Stimulated activated CD4-positive, alpha-beta T cell treated with anti-CD3 and anti-CD28 coated beads, Interleukin-4, amount 100 ng/mL, for 48 hours (primary cell): ENCODE measurements at regions not wholly inside any gene's neighbourhood (a gene's known extent, or its start where the extent isn't known, plus 50 kb on each side); places are given as distances from the start of the nearest gene placed in this dataset.
"Not testable (repeated sequence)": the region's sequence is repeated elsewhere in the genome, so short reads cannot be mapped to it uniquely, and the experiment has no call there.

Experiments
- DNase-seq, 2 donors: peaks; one replicate each; pipeline ENCODE4 v3.0.0-alpha.2; 2020; ENCODE audit warnings: low read depth in 2 of 2

DNA sequence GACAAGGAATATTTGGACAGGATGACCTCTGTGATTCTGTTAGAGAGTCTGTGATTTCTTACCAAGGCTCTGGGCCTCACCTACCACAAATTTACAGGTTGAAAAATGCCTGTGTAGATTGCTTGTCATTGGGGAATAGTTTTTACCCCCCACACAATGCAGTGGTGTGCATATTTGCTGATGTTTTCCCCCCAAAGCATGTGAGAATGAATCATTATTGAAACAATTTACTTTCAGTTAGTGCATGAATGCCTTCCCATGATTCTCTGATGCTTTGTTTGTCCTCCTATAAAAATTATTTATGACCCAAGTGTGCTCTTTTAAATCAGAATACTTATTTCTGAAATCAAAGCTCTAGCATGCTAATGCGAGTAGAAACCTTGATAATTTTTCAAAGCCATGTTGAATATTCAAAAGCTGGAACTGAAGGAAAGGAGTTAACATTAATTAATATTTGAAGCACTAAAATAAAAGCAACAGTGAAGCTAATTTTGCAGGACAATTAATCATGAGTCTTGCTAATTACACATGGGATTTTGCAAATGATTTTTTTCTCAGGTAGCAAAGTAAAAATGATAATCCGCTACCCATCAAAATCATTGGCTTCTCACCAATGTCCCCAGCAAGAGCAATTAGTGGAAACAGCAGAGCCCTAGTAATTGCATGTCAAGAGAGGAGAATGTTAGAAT is 361.2 kb upstream of the HNRNPA3 start:
- DNase-seq: no peak

DNA sequence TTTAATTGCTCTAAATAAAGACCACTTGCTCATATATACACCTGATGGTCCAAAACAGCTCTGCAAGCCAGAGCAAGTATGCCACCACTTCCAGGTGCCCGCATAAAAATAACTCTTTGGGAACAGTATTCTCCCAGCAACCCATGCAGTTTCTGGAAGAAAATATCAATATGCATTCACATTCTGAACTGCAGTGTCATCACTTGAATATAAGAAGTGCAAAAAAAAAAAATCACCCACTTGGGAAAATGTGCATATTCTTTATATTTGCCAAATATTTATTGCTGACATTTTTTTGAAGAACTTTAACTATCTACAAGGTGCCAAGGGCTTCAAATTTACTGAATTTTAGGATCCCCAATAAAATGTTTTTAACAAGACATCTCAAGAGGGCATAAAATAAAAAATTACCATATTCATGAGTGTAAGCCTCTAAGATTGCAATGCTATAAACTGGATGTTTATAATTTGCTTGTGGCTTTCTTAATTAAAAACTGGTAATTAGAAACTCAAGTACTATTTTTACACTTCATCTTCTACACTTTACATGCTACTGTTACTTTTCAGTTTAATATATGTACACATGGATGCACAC is 360.6 kb upstream of the HNRNPA3 start:
- DNase-seq: no peak

DNA sequence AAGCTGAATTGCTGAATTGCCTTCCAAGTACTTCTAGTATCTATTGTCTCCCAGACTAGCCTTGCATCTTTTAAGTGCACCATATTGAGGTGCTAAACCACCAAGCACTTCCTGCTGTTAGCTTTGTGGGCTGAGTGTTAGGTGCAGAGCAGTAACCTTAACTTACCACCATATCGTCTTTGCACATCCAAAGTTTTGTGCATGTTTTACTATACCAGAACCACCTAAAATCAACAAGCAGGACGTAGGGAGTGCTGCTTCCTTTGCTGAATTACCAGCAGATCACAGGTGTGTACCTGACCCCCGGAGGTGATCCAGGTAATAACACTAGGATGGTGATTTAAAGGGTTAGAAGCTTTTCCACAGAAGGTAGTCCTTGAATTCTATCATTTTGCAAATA is 359.9 kb upstream of the HNRNPA3 start:
- DNase-seq: no peak

DNA sequence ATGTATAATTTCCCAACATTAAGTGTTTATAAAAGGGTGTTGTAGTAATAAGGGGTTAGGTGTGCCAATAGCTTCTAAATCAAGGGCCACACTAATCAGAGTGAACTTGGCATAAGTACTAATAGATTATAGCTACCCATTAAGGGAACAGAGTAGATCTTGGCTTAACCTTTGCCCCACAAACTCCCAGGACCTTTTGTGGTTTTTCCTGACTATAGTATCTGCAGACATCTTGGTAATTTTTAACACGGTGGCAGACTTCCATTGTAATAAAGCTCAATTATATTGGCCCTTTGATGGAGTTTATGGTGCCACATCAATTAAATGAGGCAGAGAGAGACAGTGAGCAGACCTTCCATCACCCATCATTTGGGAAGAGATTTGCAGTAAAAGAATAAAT is 358.5 kb upstream of the HNRNPA3 start:
- DNase-seq: no peak

DNA sequence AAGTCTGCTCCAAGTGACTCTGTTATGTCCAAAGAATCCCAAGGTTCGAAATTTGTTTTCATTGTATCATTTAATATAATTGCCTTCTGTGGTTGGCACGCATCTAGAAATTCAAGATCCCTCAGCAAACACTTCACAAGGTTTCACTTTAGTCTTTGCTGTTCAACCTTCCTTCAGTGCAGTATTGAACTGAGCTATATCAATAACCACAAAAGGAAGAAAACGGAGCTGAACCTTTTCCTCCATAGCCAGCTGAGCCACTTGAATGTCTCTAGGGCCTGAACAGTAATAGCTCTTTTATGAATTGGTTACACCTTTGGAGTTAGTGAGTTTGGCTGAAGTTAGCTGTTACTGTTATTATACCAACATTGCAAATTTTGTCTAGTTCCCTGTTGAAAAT is 357.7 kb upstream of the HNRNPA3 start:
- DNase-seq: no peak

DNA sequence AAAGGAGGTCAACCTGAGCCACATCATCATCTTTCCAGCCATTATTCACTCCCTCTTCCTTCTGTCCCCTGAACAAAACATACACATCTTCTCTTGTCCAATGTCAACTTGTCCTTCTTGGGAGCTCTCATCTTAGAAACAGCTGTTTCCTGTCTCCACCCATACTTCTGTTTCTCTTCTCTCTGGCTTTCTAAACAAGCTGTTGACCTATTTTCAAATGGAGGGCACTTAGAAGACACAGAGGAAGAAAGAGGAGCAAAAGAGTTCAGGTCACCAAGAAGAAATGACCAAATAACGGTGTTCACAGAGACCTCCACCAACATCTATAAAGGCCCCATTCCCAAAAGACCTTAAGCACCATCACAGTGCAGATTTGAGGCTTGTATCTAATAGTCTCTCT is 355.9 kb upstream of the HNRNPA3 start:
- no peak for DNase-seq

DNA sequence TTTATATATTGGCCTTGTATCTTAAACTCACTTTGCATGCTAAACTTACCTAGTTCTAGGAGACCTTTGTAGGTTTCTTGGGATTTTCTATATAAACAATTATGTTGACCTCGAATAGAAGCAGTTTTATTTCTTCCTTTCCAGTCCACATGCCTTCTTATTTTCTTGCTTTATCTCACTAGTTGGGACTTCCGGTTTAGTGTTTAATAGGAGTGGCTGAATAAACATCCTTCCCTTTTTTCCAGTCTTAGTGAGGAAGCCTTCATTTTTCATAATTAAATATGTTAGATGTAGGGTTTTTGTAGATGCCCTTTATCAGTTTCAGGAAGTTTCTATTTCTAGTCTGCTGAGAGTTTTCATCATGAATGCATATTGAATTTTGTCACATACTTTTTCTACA is 347.3 kb upstream of the HNRNPA3 start:
- no peak for DNase-seq

DNA sequence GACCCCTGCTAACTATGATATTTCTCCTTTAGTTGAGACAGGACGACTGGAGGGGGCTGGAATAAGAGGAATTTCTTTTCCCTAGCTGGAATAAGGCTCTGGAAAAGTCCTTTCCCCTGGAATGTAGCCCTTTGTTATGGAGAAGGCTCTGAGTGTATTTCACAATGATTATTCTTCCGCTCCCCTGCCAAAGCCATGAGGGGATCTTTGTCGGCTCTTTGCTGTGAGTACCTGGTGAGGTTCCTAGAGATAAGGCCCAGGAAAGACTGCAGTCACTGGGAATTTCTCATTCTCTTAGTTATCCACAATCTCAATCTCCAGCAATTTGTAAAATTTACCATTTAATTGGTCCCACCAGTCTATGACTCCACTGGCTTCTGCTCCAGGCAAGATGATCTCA is 340.2 kb upstream of the HNRNPA3 start:
- DNase-seq: no peak

DNA sequence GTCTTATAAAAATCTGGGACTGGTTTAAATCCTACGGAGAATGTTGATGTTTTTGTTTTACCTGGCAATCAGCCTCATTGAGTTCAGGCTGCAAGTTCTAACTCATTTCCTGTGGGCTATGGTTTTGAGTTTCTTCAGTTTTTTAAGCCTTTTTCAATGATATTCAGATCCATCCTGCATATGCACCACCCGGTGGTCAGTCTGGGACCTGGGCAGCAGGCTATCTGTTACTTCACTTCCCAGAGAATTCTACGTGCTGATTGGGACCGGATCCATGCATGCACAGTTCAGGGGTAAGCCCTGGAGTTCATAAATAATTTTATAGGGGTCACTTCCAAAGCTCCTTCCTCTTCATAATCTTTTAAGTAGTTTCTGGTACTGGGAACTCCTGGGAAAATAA is 339.2 kb upstream of the HNRNPA3 start:
- DNase-seq: no peak

DNA sequence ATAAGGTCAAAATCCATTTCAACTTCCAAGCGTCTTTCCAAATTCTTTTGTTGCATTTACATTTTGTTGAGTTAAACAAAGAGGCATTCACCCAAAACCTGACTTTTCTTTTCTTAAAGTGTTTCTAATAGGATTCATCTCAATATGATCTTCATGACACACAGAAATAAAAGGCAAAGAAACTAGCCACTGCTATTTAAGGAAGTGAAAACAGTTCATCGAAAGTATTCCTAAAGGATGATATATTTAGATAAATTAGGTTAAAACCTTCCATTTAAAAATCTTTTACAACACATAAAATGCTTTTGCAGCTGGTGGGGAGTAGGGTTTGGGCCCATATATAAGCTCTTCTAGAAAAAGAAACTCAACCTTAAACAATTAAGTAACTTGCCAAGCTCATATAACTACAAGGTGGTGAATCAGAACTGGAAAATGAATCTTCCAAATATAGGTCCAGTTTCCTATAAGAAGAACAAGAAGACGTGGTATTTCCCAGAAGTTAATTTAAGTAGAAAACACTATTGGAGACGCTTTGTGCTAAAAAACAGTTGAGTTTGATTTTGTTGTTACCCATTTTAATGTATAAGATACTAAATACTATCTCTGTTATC is 336.0 kb upstream of the HNRNPA3 start:
- DNase-seq: no peak

DNA sequence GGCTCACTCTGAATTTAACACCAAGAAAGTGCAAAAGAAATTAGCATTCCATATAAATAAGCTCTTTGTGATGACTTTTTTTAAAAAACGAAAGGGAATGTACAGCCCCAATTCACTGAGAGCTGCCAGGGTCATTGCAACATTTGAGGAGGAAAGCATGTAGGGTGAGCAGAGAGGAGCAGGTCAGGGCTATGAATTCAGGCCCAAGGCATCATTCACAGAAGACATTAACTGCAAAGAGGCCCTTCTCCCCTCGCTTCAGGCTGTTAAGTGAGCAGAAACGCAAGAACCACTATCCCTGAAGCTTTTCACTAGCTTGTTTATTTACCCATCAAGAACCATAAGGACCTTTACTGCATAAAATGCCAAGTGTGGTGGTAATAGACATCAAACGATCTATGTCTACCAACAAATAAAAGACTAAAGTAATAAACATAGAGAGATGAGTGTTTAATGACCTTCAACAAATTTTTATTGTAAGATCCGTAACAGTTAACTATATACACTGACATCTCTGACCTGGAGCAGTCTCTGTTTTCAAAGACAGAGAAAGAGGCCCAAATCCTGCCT is 333.1 kb upstream of the HNRNPA3 start:
- no peak for DNase-seq

DNA sequence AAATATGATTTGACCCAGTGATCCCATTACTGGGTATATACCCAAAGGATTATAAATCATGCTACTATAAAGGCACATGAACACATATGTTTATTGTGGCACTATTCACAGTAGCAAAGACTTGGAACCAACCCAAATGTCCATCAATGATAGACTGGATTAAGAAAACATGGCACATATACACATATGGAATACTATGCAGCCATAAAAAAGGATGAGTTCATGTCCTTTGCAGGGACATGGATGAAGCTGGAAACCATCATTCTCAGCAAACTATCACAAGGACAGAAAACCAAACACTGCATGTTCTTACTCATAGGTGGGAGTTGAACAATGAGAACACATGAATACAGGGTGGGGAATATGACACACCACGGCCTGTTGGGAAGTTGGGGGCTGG is 330.5 kb upstream of the HNRNPA3 start:
- DNase-seq: not testable (repeated sequence)

DNA sequence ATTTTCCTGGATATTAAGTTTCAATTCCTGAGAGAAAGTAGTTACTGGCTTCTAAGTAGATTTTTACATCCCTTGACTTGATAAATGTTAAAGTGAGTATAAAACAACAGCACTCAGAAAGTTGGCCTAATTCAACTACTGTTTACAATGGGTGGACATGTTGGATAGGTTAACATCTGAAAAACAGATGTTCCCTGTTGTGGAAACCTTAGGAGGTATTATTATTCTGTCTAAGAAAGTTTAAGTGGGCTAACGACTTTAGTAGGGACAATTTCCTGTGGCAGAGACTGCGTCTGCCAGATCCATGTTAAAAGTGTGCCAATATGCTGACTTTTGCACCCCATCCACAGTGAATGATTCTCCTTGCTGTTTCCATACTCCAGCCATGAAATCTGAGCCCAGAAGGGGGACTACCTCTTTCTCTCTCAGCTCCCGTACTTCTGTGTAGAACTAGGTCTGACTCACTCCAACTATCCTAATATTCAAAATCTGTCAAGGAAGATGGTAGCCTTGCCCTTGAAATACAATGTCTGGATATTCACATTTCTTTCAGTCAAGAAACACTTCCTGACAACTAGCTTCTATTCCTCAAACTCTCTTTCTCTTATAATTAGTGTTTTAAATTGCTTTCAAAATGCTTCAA is 327.5 kb upstream of the HNRNPA3 start:
- no peak for DNase-seq

DNA sequence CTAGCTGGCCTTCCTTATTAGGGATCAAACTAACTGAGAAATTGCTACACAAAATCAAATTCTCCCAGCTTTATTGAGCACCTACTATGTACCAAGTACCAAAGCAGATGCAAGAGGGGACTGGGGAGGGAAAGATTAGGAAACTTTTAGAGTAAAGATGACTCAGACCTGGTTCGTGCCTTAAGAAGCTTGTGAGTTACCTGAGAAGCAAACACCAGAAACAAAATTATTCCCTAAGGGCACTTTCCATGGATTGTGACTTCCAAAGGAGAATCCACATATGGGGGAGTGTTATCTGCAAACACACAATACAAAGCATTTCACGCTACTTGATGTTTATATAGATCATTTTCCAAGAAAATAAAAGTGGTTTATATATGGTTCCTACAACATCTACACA is 326.9 kb upstream of the HNRNPA3 start:
- DNase-seq: no peak

DNA sequence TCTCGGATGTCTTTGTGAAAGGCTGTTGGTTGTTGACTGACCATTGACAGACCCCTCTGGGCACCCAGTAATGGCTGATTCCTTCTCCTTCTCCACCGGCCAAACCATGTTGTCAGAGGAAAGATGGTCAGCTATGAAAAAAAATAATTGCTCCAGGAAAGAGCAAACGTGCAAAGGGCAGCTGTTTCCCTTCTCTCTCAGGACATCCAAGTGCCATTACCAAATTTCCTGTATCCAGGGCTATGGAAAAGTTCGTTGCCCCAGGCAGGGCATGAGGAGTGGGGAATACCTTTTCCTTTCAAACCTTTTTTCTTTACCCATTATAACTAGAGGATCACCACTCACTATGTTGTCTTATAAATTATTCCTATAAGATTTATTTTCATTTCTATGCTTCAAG is 321.5 kb upstream of the HNRNPA3 start:
- DNase-seq: no peak

DNA sequence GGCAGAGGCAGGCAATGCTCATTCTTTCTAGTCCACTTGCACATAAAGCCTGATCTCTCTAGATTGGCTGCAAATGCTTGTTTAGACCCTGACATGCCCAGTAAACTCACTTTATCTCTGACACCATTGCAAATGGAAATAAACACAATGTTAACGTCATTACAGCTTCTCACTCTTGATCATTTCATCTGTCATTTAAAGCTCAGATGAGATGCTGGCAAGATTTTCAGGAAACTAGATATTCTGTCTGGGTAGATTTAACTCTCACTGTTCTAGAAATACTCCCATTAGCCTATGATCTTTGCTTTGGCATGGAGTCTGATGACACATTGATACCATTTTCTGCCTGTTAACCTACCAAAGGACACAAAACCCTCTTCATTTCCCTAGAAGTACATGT is 320.7 kb upstream of the HNRNPA3 start:
- no peak for DNase-seq

DNA sequence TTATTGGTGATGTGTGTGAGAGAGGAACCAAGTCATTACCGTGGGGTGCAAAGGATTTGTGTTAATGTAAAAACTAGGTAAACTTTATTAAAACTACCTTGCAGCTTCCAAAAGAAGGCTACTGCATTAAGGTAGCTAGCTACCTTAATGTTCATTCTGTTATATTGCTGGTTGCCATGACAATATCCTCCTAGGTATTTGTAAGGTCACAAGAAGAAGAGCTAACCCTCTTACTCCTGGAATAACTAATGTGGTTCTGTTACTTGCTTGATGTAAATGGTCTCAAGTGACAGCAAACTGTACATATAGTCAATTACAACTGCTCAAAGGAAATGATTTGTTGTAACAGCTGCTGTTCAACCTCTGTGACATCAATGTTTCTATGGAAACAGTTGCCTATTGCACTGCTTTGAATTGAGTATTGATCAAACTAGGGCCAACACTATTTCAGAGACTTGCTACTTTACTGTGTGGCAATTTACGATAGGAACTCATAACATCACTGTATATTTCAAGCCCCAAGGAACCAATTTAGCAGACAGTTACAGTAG is 319.8 kb upstream of the HNRNPA3 start:
- no peak for DNase-seq

DNA sequence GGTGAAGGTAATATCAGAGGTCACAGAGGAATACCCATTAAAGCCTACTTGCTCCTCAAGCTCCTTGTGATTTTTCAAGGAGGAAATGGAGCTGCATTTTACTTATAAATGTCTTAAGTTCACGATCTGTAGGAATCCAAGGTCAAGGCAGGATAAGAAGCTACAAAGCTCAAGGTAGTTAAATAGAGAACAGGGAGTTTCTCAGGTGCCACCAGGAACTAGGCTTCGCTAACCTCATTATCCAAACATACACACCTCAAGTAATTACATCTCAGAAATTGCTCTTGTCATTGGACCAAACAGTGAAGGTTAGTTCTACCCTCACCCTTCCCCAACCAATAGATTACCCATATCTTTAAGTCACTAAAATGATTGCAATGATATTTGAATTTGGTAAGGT is 317.4 kb upstream of the HNRNPA3 start:
- no peak for DNase-seq

DNA sequence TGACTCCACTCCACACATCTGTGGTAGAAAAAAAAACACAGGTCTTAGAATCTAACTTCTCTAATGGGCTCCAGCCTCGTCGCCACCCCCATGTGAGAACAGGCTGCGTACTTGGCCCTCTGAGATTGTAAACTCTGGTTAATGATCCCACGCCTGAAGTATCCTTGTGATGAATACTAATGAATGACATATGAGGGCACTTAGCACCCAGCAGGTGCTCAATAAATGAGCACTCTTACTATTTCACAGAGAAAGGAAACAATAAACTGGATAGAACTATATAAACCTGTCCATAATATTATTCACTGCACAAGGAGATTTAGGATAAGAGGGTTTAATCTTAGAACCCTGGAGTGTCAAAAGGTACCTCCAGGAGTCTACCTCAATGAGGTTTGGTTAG is 310.1 kb upstream of the HNRNPA3 start:
- DNase-seq: no peak

DNA sequence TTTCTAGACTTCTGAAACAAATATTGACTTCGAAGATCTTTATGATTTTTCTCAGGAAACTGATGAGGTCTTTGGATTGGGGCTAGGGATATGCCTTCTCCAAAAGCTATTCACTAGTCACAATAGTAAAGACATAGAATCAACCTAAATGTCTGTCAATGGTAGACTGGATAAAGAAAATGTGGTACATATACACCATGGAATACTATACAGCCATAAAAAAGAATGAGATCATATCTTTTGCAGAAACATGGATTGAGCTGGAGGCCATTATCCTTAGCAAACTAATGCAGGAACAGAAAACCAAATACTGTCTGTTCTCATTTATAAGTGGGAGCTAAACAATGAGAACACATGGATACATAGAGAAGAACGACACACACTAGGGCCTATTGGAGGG is 308.5 kb upstream of the HNRNPA3 start:
- not testable (repeated sequence) for DNase-seq

DNA sequence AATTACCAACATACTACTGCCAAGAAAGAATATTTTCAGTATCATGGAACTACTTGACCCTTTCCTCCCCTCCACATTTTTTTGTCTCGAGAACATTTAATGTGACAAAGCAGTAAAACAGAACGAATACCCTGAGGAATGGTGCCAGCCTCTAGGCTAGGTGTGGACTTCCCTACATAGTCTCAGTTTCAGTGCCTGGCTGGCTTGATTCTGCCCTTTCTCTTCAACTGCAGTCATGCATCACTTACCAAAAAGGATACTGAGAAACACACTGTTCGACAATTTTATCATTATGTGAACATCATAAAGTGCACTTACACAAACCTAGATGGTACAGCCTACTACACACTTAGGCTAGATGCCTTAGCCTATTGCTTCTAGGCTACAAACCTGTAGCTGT is 305.3 kb upstream of the HNRNPA3 start:
- no peak for DNase-seq

DNA sequence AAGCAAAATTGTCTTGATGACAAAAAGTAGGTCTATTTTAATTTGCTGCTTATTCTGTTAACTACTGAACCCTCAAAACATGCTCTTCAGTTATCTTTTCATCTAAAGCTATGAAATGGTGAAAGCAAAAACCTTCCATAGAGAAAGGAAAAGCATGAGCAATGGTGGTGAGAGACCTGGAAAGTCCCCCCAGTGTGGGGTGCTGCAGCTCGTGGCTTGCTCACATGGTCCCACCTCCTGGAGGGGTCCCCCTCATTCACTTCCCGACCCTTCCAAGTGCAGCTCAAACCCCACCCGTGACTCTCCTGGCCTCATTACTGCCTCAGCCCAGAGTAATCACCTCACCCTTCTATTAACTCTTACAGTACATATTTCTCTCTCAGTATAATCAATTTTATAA is 301.8 kb upstream of the HNRNPA3 start:
- DNase-seq: no peak
